Mammary epithelial cell (primary cell): ENCODE measurements at regions not wholly inside any gene's neighbourhood (a gene's known extent, or its start where the extent isn't known, plus 50 kb on each side); places are given as distances from the start of the nearest gene placed in this dataset.

ENCODE experiments used
- EZH2 ChIP-seq: IDR thresholded peaks from 2 replicates; pipeline ENCODE4 v1.6.1; 2012; ENCODE audit warnings: low read length, inconsistent platforms, borderline replicate concordance
- TF ChIP-seq, protein P1 (sequence below), 2 donors: IDR thresholded peaks in 1 of 2; conservative IDR thresholded peaks in 1 of 2; 2 replicates each; pipeline ENCODE4 v1.5.1; 2011 to 2012; ENCODE audit warnings: inconsistent platforms in 2 of 2, low read length in 2 of 2, mild to moderate bottlenecking in 2 of 2, control low read depth in 1 of 2, low read depth in 1 of 2; ENCODE audit not compliant: insufficient read depth in 1 of 2; ENCODE audit errors: extremely low read depth in 1 of 2

DNA sequence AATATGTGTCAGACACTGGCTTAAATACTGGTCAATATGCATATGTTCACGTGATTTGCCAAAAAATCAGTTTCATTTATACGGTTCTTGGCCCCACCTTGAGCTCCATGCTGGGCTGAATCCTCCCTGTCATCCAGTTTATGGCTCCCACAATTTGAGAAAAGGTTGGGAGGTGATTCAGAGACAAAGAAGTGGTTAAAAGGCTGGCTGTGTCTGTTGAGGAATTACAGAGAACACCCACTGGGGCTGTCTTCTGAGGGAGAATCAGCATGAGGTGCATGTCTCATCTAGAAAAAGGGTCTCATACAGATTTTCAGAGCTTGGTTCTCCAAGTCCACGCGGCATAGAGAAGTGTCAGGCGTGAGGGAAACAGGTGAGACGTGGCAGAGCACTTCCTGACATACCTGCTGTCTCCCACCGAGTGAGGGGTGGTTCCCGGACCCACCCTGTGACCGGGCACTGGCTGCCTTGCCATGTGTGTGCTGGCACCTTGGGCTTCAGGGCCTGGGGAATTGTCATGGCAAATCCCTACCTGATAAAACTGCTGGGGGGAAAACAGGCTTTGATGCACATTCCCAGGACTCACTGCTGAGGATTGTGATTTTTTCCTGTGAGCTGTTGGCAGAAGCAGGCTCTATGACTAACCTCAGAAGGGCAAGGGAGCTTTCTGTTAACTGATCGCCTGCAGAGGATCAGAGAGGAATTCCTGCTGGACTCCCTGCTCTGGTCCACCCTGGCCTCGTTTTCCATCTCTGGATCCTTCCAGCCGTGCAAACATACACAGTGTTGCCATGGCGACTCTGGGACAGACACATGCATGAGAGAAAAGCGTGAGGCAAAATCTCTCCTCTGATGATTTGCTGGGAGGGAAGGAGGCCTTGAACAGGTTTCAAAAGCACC lies 223.6 kb downstream of the ADAMTS15 start:
- TF ChIP-seq, protein P1, sequence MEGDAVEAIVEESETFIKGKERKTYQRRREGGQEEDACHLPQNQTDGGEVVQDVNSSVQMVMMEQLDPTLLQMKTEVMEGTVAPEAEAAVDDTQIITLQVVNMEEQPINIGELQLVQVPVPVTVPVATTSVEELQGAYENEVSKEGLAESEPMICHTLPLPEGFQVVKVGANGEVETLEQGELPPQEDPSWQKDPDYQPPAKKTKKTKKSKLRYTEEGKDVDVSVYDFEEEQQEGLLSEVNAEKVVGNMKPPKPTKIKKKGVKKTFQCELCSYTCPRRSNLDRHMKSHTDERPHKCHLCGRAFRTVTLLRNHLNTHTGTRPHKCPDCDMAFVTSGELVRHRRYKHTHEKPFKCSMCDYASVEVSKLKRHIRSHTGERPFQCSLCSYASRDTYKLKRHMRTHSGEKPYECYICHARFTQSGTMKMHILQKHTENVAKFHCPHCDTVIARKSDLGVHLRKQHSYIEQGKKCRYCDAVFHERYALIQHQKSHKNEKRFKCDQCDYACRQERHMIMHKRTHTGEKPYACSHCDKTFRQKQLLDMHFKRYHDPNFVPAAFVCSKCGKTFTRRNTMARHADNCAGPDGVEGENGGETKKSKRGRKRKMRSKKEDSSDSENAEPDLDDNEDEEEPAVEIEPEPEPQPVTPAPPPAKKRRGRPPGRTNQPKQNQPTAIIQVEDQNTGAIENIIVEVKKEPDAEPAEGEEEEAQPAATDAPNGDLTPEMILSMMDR (conservative IDR thresholded peaks at IDR 0.05 in 1 of 2, IDR thresholded peaks at IDR 0.05 in 1 of 2; ENCODE audit: extremely low read depth in 1 of 2, insufficient read depth in 1 of 2, low read depth in 1 of 2, low read length in 2 of 2): no peak
- no peak for TF ChIP-seq EZH2
